ENCODE measurements at regions not wholly inside any gene's neighbourhood (a gene's known extent, or its start where the extent isn't known, plus 50 kb on each side); places are given as distances from the start of the nearest gene placed in this dataset.

DNA sequence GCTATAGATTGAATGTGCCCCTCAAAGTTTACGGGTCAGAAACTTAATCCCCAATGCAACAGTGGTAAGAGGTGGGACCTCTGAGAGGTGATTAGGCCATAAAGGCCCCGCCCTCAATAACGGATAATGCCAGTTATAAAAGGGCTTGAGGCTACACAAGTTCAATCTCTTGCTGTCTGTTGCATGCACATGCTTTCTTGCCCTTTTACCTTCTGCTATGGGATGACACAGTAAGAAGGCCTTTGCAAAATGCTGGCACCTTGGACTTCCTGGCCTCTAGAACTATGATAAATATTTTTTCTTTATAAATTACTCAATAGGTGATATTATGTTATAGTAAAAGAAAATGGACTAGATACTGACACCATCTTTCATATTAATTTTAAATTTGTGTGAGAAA lies 806.1 kb downstream of the TENT5A start:
- Histone ChIP-seq H3K79me1 (ENCODE audit: low read depth, low read length) (no peaks in the 10 kb centered on the region), H3K4ac (ENCODE audit: low read length) (no peak overlapping the region), H2BK5ac (ENCODE audit: low read length) (no peak overlapping the region), H2BK15ac (ENCODE audit: low read length) (no peak overlapping the region), H3K18ac (ENCODE audit: low read length) (no peak overlapping the region), H4K91ac (ENCODE audit: low read depth, low read length, poor library complexity) (no peak overlapping the region), H3K36me3 (replicated peaks in 1 of 2; ENCODE audit: control insufficient read depth in 2 of 2, insufficient read depth in 2 of 2, low read length in 2 of 2) (no peaks in the 10 kb centered on the region), H3K27me3 (ENCODE audit: control insufficient read depth in 3 of 3, insufficient read depth in 3 of 3, low read depth in 1 of 3, low read length in 3 of 3) (no peaks in the 10 kb centered on the region), H4K8ac (ENCODE audit: low read depth, low read length) (no peak overlapping the region), H3K27ac (replicated peaks; ENCODE audit: low read length) (no peak overlapping the region), H2AK5ac (ENCODE audit: low read depth, low read length) (no peak overlapping the region), H2BK12ac (ENCODE audit: low read length) (no peak overlapping the region), H3K9ac (ENCODE audit: low read depth, low read length, poor library complexity) (no peak overlapping the region), H3K23ac (ENCODE audit: low read depth, low read length, poor library complexity) (no peak overlapping the region), H3K9me3 (replicated peaks in 1 of 2; ENCODE audit: control insufficient read depth in 2 of 2, insufficient read depth in 1 of 2, low read depth in 1 of 2, low read length in 2 of 2) (no peaks in the 10 kb centered on the region), H3K4me1 (ENCODE audit: control insufficient read depth in 2 of 2, insufficient read depth in 1 of 2, low read depth in 1 of 2, low read length in 2 of 2) (no peaks in the 10 kb centered on the region), H3K4me2 (ENCODE audit: insufficient read depth, low read length, poor library complexity, severe bottlenecking) (no peak overlapping the region), H2BK120ac (ENCODE audit: low read depth, low read length) (no peak overlapping the region), H3K4me3 (ENCODE audit: low read length in 2 of 2) (no peak overlapping the region), H2AFZ (ENCODE audit: low read length) (no peak overlapping the region), H3K14ac (ENCODE audit: low read length) (no peak overlapping the region)
- no CpG with 5 or more reads among the region's 3 CpGs for WGBS, 2 donors (ENCODE audit: extremely low coverage in 2 of 2, insufficient read length in 2 of 2, insufficient replicate concordance in 1 of 2)
- DNase-seq (ENCODE audit: low spot score): no peak

DNA sequence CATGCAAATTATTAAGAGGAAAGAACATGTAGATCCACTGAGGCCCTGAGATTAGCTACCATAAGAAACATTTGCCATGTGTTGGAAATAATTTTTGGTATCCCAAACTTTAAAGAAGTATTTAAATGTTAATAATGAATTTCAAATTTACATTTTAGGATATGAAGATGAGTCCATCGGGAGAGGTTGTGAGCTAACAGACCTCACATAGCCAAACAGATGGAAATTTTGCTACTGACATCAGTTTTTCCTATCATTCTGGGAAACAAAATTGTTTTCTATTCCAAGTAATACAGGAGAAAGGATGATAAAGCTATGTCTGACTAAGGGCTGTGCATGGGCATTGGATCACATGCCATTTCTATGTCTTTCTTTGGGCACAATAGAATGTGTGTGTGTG lies 809.6 kb downstream of the TENT5A start:
- Histone ChIP-seq H3K4me2 (ENCODE audit: insufficient read depth, low read length, poor library complexity, severe bottlenecking) (no peak overlapping the region), H4K8ac (ENCODE audit: low read depth, low read length) (no peak overlapping the region), H3K9ac (ENCODE audit: low read depth, low read length, poor library complexity) (no peak overlapping the region), H2AK5ac (ENCODE audit: low read depth, low read length) (no peak overlapping the region), H3K27me3 (ENCODE audit: control insufficient read depth in 3 of 3, insufficient read depth in 3 of 3, low read depth in 1 of 3, low read length in 3 of 3) (no peaks in the 10 kb centered on the region), H3K14ac (ENCODE audit: low read length) (no peak overlapping the region), H3K4me3 (ENCODE audit: low read length in 2 of 2) (no peak overlapping the region), H3K27ac (replicated peaks; ENCODE audit: low read length) (no peak overlapping the region), H4K91ac (ENCODE audit: low read depth, low read length, poor library complexity) (no peak overlapping the region), H2BK120ac (ENCODE audit: low read depth, low read length) (no peak overlapping the region), H2AFZ (ENCODE audit: low read length) (no peak overlapping the region), H3K18ac (ENCODE audit: low read length) (no peak overlapping the region), H3K36me3 (replicated peaks in 1 of 2; ENCODE audit: control insufficient read depth in 2 of 2, insufficient read depth in 2 of 2, low read length in 2 of 2) (no peaks in the 10 kb centered on the region), H2BK5ac (ENCODE audit: low read length) (no peak overlapping the region), H3K9me3 (replicated peaks in 1 of 2; ENCODE audit: control insufficient read depth in 2 of 2, insufficient read depth in 1 of 2, low read depth in 1 of 2, low read length in 2 of 2) (no peaks in the 10 kb centered on the region), H3K23ac (ENCODE audit: low read depth, low read length, poor library complexity) (no peak overlapping the region), H2BK12ac (ENCODE audit: low read length) (no peak overlapping the region), H3K4me1 (ENCODE audit: control insufficient read depth in 2 of 2, insufficient read depth in 1 of 2, low read depth in 1 of 2, low read length in 2 of 2) (no peaks in the 10 kb centered on the region), H3K79me1 (ENCODE audit: low read depth, low read length) (no peaks in the 10 kb centered on the region), H3K4ac (ENCODE audit: low read length) (no peak overlapping the region), H2BK15ac (ENCODE audit: low read length) (no peak overlapping the region)
- no peak for DNase-seq (ENCODE audit: low spot score)
- WGBS, 2 donors (ENCODE audit: extremely low coverage in 2 of 2, insufficient read length in 2 of 2, insufficient replicate concordance in 1 of 2): no CpG with 5 or more reads among the region's 1 CpG

- no peak for DNase-seq (ENCODE audit: low spot score)
Measured at GRCh38 chr6:80940976-80941375, 811.5 kb downstream of the TENT5A start.

DNA sequence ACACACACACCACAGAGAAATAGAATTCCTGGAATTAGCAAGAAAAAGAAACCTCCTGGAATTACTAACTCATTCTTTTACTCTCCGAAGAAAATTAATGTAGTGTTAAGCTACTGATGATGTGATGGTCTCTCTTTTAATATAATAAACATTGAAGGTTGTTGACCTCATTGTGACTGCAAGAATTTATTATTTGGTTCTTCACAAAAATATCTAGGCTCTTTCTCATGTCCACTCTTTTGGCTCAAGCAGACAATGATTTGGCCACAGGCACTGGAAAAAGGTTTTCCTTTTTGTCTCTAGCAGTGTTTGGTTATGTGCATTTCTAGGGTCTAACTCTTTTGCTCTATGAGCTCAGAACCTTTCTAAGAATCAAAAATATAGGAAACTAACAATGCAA lies 811.9 kb downstream of the TENT5A start:
- no peak overlapping the region for H3K14ac ChIP-seq (ENCODE audit: low read length)
- no peaks in the 10 kb centered on the region for H3K27me3 ChIP-seq (ENCODE audit: control insufficient read depth in 3 of 3, insufficient read depth in 3 of 3, low read depth in 1 of 3, low read length in 3 of 3)
- H3K4me2 ChIP-seq (ENCODE audit: insufficient read depth, low read length, poor library complexity, severe bottlenecking): no peak overlapping the region
- no peak overlapping the region for H4K8ac ChIP-seq (ENCODE audit: low read depth, low read length)
- no peak overlapping the region for H3K4me3 ChIP-seq (ENCODE audit: low read length in 2 of 2)
- no peak overlapping the region for H3K18ac ChIP-seq (ENCODE audit: low read length)
- no peaks in the 10 kb centered on the region for H3K4me1 ChIP-seq (ENCODE audit: control insufficient read depth in 2 of 2, insufficient read depth in 1 of 2, low read depth in 1 of 2, low read length in 2 of 2)
- no peak overlapping the region for H2AFZ ChIP-seq (ENCODE audit: low read length)
- H3K9me3 ChIP-seq (replicated peaks in 1 of 2; ENCODE audit: control insufficient read depth in 2 of 2, insufficient read depth in 1 of 2, low read depth in 1 of 2, low read length in 2 of 2): no peaks in the 10 kb centered on the region
- no peak overlapping the region for H2BK5ac ChIP-seq (ENCODE audit: low read length)
- no peak overlapping the region for H3K23ac ChIP-seq (ENCODE audit: low read depth, low read length, poor library complexity)
- no peak for DNase-seq (ENCODE audit: low spot score)
- no peaks in the 10 kb centered on the region for H3K79me1 ChIP-seq (ENCODE audit: low read depth, low read length)
- no peaks in the 10 kb centered on the region for H3K36me3 ChIP-seq (replicated peaks in 1 of 2; ENCODE audit: control insufficient read depth in 2 of 2, insufficient read depth in 2 of 2, low read length in 2 of 2)
- H2BK15ac ChIP-seq (ENCODE audit: low read length): no peak overlapping the region
- no CpG with 5 or more reads among the region's 1 CpG for WGBS, 2 donors (ENCODE audit: extremely low coverage in 2 of 2, insufficient read length in 2 of 2, insufficient replicate concordance in 1 of 2)
- no peak overlapping the region for H3K9ac ChIP-seq (ENCODE audit: low read depth, low read length, poor library complexity)
- no peak overlapping the region for H2BK120ac ChIP-seq (ENCODE audit: low read depth, low read length)
- no peak overlapping the region for H4K91ac ChIP-seq (ENCODE audit: low read depth, low read length, poor library complexity)
- H3K4ac ChIP-seq (ENCODE audit: low read length): no peak overlapping the region
- H3K27ac ChIP-seq (replicated peaks; ENCODE audit: low read length): no peak overlapping the region
- no peak overlapping the region for H2AK5ac ChIP-seq (ENCODE audit: low read depth, low read length)
- no peak overlapping the region for H2BK12ac ChIP-seq (ENCODE audit: low read length)

More at GRCh38 chr6:80940976-80941375, 811.5 kb downstream of the TENT5A start:
- Histone ChIP-seq H3K79me1 (ENCODE audit: low read depth, low read length) (no peaks in the 10 kb centered on the region), H2AFZ (ENCODE audit: low read length) (no peak overlapping the region), H3K4me3 (ENCODE audit: low read length in 2 of 2) (no peak overlapping the region), H3K9me3 (replicated peaks in 1 of 2; ENCODE audit: control insufficient read depth in 2 of 2, insufficient read depth in 1 of 2, low read depth in 1 of 2, low read length in 2 of 2) (no peaks in the 10 kb centered on the region), H4K91ac (ENCODE audit: low read depth, low read length, poor library complexity) (no peak overlapping the region), H3K4me1 (ENCODE audit: control insufficient read depth in 2 of 2, insufficient read depth in 1 of 2, low read depth in 1 of 2, low read length in 2 of 2) (no peaks in the 10 kb centered on the region), H3K9ac (ENCODE audit: low read depth, low read length, poor library complexity) (no peak overlapping the region), H3K23ac (ENCODE audit: low read depth, low read length, poor library complexity) (no peak overlapping the region), H3K4ac (ENCODE audit: low read length) (no peak overlapping the region), H3K27ac (replicated peaks; ENCODE audit: low read length) (no peak overlapping the region), H3K4me2 (ENCODE audit: insufficient read depth, low read length, poor library complexity, severe bottlenecking) (no peak overlapping the region), H2BK120ac (ENCODE audit: low read depth, low read length) (no peak overlapping the region), H3K14ac (ENCODE audit: low read length) (no peak overlapping the region), H2AK5ac (ENCODE audit: low read depth, low read length) (no peak overlapping the region), H2BK15ac (ENCODE audit: low read length) (no peak overlapping the region), H3K27me3 (ENCODE audit: control insufficient read depth in 3 of 3, insufficient read depth in 3 of 3, low read depth in 1 of 3, low read length in 3 of 3) (no peaks in the 10 kb centered on the region), H2BK5ac (ENCODE audit: low read length) (no peak overlapping the region), H4K8ac (ENCODE audit: low read depth, low read length) (no peak overlapping the region), H3K18ac (ENCODE audit: low read length) (no peak overlapping the region), H3K36me3 (replicated peaks in 1 of 2; ENCODE audit: control insufficient read depth in 2 of 2, insufficient read depth in 2 of 2, low read length in 2 of 2) (no peaks in the 10 kb centered on the region), H2BK12ac (ENCODE audit: low read length) (no peak overlapping the region)
- no CpG with 5 or more reads among the region's 1 CpG for WGBS, 2 donors (ENCODE audit: extremely low coverage in 2 of 2, insufficient read length in 2 of 2, insufficient replicate concordance in 1 of 2)

All from neuronal stem cell (in vitro differentiated cells).